ENCODE measurements at regions not wholly inside any gene's neighbourhood (a gene's known extent, or its start where the extent isn't known, plus 50 kb on each side); places are given as distances from the start of the nearest gene placed in this dataset.

- no peaks in the 10 kb centered on the region; the same call in 2 of the 3 replicates for H3K36me3 Mint-ChIP-seq (ENCODE audit: low read depth)
- DNase-seq (ENCODE audit: low spot score) (no peak), ATAC-seq (no peak)
- Histone ChIP-seq H2AFZ (no peak overlapping the region), H3K4me1 (ENCODE audit: insufficient read depth) (peaks cover 6% of the 10 kb centered on the region; the same call in 1 of the 2 replicates), H3K79me2 (replicated peaks; ENCODE audit: insufficient read depth) (no peaks in the 10 kb centered on the region), H3F3A (replicated peaks; ENCODE audit: low read depth) (no peaks in the 10 kb centered on the region), H4K20me1 (replicated peaks; ENCODE audit: insufficient read depth) (no peaks in the 10 kb centered on the region; the same call in 1 of the 2 replicates), H3K36me3 (ENCODE audit: insufficient read depth) (no peaks in the 10 kb centered on the region), H3K9me2 (ENCODE audit: insufficient read depth) (no peaks in the 10 kb centered on the region; the same call in 1 of the 2 replicates), H3K4me2 (no peak overlapping the region), H3K4me3 (no peak overlapping the region), H3K27ac (ENCODE audit: low read depth) (no peak overlapping the region), H3K27me3 (ENCODE audit: insufficient read depth) (no peaks in the 10 kb centered on the region)
- TF ChIP-seq ETS1 (IDR thresholded peaks at IDR 0.05) (no peak), POLR2AphosphoS5 (IDR thresholded peaks at IDR 0.05; ENCODE audit: low read depth) (no peak), EZH2 (IDR thresholded peaks at IDR 0.05; ENCODE audit: low read depth, unreplicated experiment) (no peak), ZNF114 (CRISPR knock-in tag; IDR thresholded peaks at IDR 0.05) (no peak), CTCF (conservative IDR thresholded peaks at IDR 0.05; ENCODE audit: low read depth in 2 of 2) (no peak), ZNF331 (CRISPR knock-in tag; IDR thresholded peaks at IDR 0.05; ENCODE audit: low read depth) (no peak), STAT1 (IDR thresholded peaks at IDR 0.05; ENCODE audit: unreplicated experiment) (no peak), CREB1 (CRISPR knock-in tag; IDR thresholded peaks at IDR 0.05; ENCODE audit: low read depth) (no peak), REST (IDR thresholded peaks at IDR 0.05; ENCODE audit: unreplicated experiment) (no peak), ZNF462 (CRISPR knock-in tag; IDR thresholded peaks at IDR 0.05) (no peak), NANOG (IDR thresholded peaks at IDR 0.05; ENCODE audit: borderline replicate concordance) (no peak), EZH2phosphoT487 (IDR thresholded peaks at IDR 0.05; ENCODE audit: unreplicated experiment) (no peak)
- H3K27ac Mint-ChIP-seq = no peak overlapping the region
- H3K4me3 Mint-ChIP-seq = no peak overlapping the region
- peaks cover 7% of the 10 kb centered on the region for H3K27me3 Mint-ChIP-seq (ENCODE audit: insufficient read depth, low read depth, poor library complexity)
- H3K4me1 Mint-ChIP-seq = peaks cover 19% of the 10 kb centered on the region
- H3K9me3 Mint-ChIP-seq = no peaks in the 10 kb centered on the region
These were observed 83.0 kb downstream of the LYZL2 start for GRCh38 chr10:30546511-30546910.
